Dendritic cell treated with granulocyte-macrophage colony-stimulating factor and Interleukin-4, amounts not matched to agents 40 ng/mL and 50 ng/mL, for 4 days (primary cell): ENCODE measurements at regions not wholly inside any gene's neighbourhood (a gene's known extent, or its start where the extent isn't known, plus 50 kb on each side); places are given as distances from the start of the nearest gene placed in this dataset.
"Not testable (repeated sequence)": the region's sequence is repeated elsewhere in the genome, so short reads cannot be mapped to it uniquely, and the experiment has no call there.

Experiments used
- H3K27ac Mint-ChIP-seq: one replicate; pipeline ENCODE4 v1.8.0; 2022; ENCODE audit warnings: mild to moderate bottlenecking, mixed read lengths
- H3K27me3 Mint-ChIP-seq: one replicate; pipeline ENCODE4 v1.8.0; 2022; ENCODE audit warnings: mild to moderate bottlenecking, mixed read lengths
- H3K36me3 Mint-ChIP-seq: one replicate; pipeline ENCODE4 v1.8.0; 2022; ENCODE audit warnings: low read depth, mixed read lengths
- H3K4me1 Mint-ChIP-seq: one replicate; pipeline ENCODE4 v1.8.0; 2022; ENCODE audit warnings: low read depth, mixed read lengths
- H3K4me3 Mint-ChIP-seq: one replicate; pipeline ENCODE4 v1.8.0; 2022; ENCODE audit warnings: mild to moderate bottlenecking, moderate library complexity, mixed read lengths
- H3K9me3 Mint-ChIP-seq: one replicate; pipeline ENCODE4 v1.8.0; 2022; ENCODE audit warnings: mixed read lengths
- intact Hi-C: fragments of 100-400 bp; cut with micrococcal nuclease; formaldehyde crosslinking; loops from one replicate; pipeline ENCODE4 v1.15.0; 2022

- Mint-ChIP-seq H3K27ac (no peak overlapping the region), H3K4me3 (no peak overlapping the region), H3K4me1 (no peaks in the 10 kb centered on the region), H3K36me3 (no peaks in the 10 kb centered on the region), H3K27me3 (no peaks in the 10 kb centered on the region), H3K9me3 (peaks cover 83% of the 10 kb centered on the region)
- intact Hi-C loops, result no loop called here
Measured at GRCh38 chr7:69070476-69070875, 527.8 kb upstream of the AUTS2 start.

GRCh38 chr7:69076566-69076965 is 521.7 kb upstream of the AUTS2 start:
- Mint-ChIP-seq H3K4me1 (no peaks in the 10 kb centered on the region), H3K27ac (no peak overlapping the region), H3K4me3 (no peak overlapping the region), H3K27me3 (no peaks in the 10 kb centered on the region), H3K36me3 (no peaks in the 10 kb centered on the region), H3K9me3 (peaks cover 78% of the 10 kb centered on the region)
- intact Hi-C loops, result no loop called here

GRCh38 chr7:69078997-69079769 is 519.1 kb upstream of the AUTS2 start:
- H3K27me3 Mint-ChIP-seq, result no peaks in the 10 kb centered on the region
- peaks cover 64% of the 10 kb centered on the region for H3K9me3 Mint-ChIP-seq
- H3K4me1 Mint-ChIP-seq, result no peaks in the 10 kb centered on the region
- no peak overlapping the region for H3K27ac Mint-ChIP-seq
- H3K4me3 Mint-ChIP-seq, result no peak overlapping the region
- no peaks in the 10 kb centered on the region for H3K36me3 Mint-ChIP-seq
- intact Hi-C loops, result no loop called here

GRCh38 chr7:69087281-69087680 is 511.0 kb upstream of the AUTS2 start:
- H3K4me3 Mint-ChIP-seq, H3K36me3 Mint-ChIP-seq, H3K4me1 Mint-ChIP-seq, H3K27me3 Mint-ChIP-seq, intact Hi-C loops, H3K27ac Mint-ChIP-seq: not testable (repeated sequence)
- H3K9me3 Mint-ChIP-seq, result peaks cover 13% of the 10 kb centered on the region

- no peak overlapping the region for H3K4me3 Mint-ChIP-seq
- intact Hi-C loops, result no loop called here
- H3K36me3 Mint-ChIP-seq, result no peaks in the 10 kb centered on the region
Measured at GRCh38 chr7:69088185-69088584, 510.1 kb upstream of the AUTS2 start.

GRCh38 chr7:69090936-69091335 is 507.3 kb upstream of the AUTS2 start:
- H3K27ac Mint-ChIP-seq, result no peak overlapping the region
- intact Hi-C loops, result no loop called here
- H3K4me1 Mint-ChIP-seq, result no peaks in the 10 kb centered on the region
- H3K27me3 Mint-ChIP-seq, result no peaks in the 10 kb centered on the region
- no peaks in the 10 kb centered on the region for H3K36me3 Mint-ChIP-seq
- no peak overlapping the region for H3K4me3 Mint-ChIP-seq
- peaks cover 28% of the 10 kb centered on the region for H3K9me3 Mint-ChIP-seq

More at GRCh38 chr7:69088185-69088584, 510.1 kb upstream of the AUTS2 start:
- H3K4me1 Mint-ChIP-seq, result no peaks in the 10 kb centered on the region
- H3K27me3 Mint-ChIP-seq, result no peaks in the 10 kb centered on the region
- H3K9me3 Mint-ChIP-seq, result peaks cover 12% of the 10 kb centered on the region
- H3K27ac Mint-ChIP-seq, result no peak overlapping the region

- no peak overlapping the region for H3K4me3 Mint-ChIP-seq
- no peak overlapping the region for H3K27ac Mint-ChIP-seq
- H3K27me3 Mint-ChIP-seq, result no peaks in the 10 kb centered on the region
- no peaks in the 10 kb centered on the region for H3K4me1 Mint-ChIP-seq
- H3K9me3 Mint-ChIP-seq, result peaks cover 34% of the 10 kb centered on the region
- intact Hi-C loops, result no loop called here
- H3K36me3 Mint-ChIP-seq, result no peaks in the 10 kb centered on the region
Measured at GRCh38 chr7:69091521-69091920, 506.8 kb upstream of the AUTS2 start.

- H3K9me3 Mint-ChIP-seq, result peaks cover 30% of the 10 kb centered on the region
- H3K4me1 Mint-ChIP-seq, result no peaks in the 10 kb centered on the region
- H3K27me3 Mint-ChIP-seq, result no peaks in the 10 kb centered on the region
- intact Hi-C loops, result no loop called here
- no peak overlapping the region for H3K4me3 Mint-ChIP-seq
- H3K36me3 Mint-ChIP-seq, result no peaks in the 10 kb centered on the region
- no peak overlapping the region for H3K27ac Mint-ChIP-seq
Measured at GRCh38 chr7:69095127-69095526, 503.1 kb upstream of the AUTS2 start.

- no peaks in the 10 kb centered on the region for H3K27me3 Mint-ChIP-seq
- no peak overlapping the region for H3K4me3 Mint-ChIP-seq
- no peak overlapping the region for H3K27ac Mint-ChIP-seq
- H3K9me3 Mint-ChIP-seq, result peaks cover 30% of the 10 kb centered on the region
- intact Hi-C loops, result no loop called here
- H3K4me1 Mint-ChIP-seq, result no peaks in the 10 kb centered on the region
- H3K36me3 Mint-ChIP-seq, result no peaks in the 10 kb centered on the region
Measured at GRCh38 chr7:69095649-69096048, 502.6 kb upstream of the AUTS2 start.

- H3K27ac Mint-ChIP-seq, result no peak overlapping the region
- H3K36me3 Mint-ChIP-seq, result no peaks in the 10 kb centered on the region
- intact Hi-C loops, result no loop called here
- no peak overlapping the region for H3K4me3 Mint-ChIP-seq
- no peaks in the 10 kb centered on the region for H3K27me3 Mint-ChIP-seq
- peaks cover 14% of the 10 kb centered on the region for H3K9me3 Mint-ChIP-seq
- no peaks in the 10 kb centered on the region for H3K4me1 Mint-ChIP-seq
Measured at GRCh38 chr7:69104023-69104422, 494.3 kb upstream of the AUTS2 start.

GRCh38 chr7:69105092-69105491 is 493.2 kb upstream of the AUTS2 start:
- peaks cover 23% of the 10 kb centered on the region for H3K9me3 Mint-ChIP-seq
- no peak overlapping the region for H3K27ac Mint-ChIP-seq
- H3K4me3 Mint-ChIP-seq, result no peak overlapping the region
- intact Hi-C loops, result no loop called here
- H3K27me3 Mint-ChIP-seq, result no peaks in the 10 kb centered on the region
- H3K36me3 Mint-ChIP-seq, result no peaks in the 10 kb centered on the region
- H3K4me1 Mint-ChIP-seq, result no peaks in the 10 kb centered on the region

- H3K4me3 Mint-ChIP-seq, result no peak overlapping the region
- peaks cover 32% of the 10 kb centered on the region for H3K9me3 Mint-ChIP-seq
- no peaks in the 10 kb centered on the region for H3K27me3 Mint-ChIP-seq
- H3K4me1 Mint-ChIP-seq, result no peaks in the 10 kb centered on the region
- H3K27ac Mint-ChIP-seq, result no peak overlapping the region
- intact Hi-C loops, result no loop called here
- H3K36me3 Mint-ChIP-seq, result no peaks in the 10 kb centered on the region
Measured at GRCh38 chr7:69105981-69106380, 492.3 kb upstream of the AUTS2 start.

GRCh38 chr7:69106449-69106848 is 491.8 kb upstream of the AUTS2 start:
- H3K9me3 Mint-ChIP-seq, result peaks cover 33% of the 10 kb centered on the region
- H3K4me1 Mint-ChIP-seq, H3K27ac Mint-ChIP-seq, H3K36me3 Mint-ChIP-seq, H3K27me3 Mint-ChIP-seq, intact Hi-C loops, H3K4me3 Mint-ChIP-seq: not testable (repeated sequence)

GRCh38 chr7:69106946-69107345 is 491.3 kb upstream of the AUTS2 start:
- H3K27ac Mint-ChIP-seq, H3K27me3 Mint-ChIP-seq, H3K4me3 Mint-ChIP-seq, H3K36me3 Mint-ChIP-seq, H3K4me1 Mint-ChIP-seq, intact Hi-C loops: not testable (repeated sequence)
- peaks cover 33% of the 10 kb centered on the region for H3K9me3 Mint-ChIP-seq

GRCh38 chr7:69108097-69108496 is 490.2 kb upstream of the AUTS2 start:
- H3K27ac Mint-ChIP-seq, result no peak overlapping the region
- no peak overlapping the region for H3K4me3 Mint-ChIP-seq
- peaks cover 29% of the 10 kb centered on the region for H3K9me3 Mint-ChIP-seq
- no peaks in the 10 kb centered on the region for H3K27me3 Mint-ChIP-seq
- no peaks in the 10 kb centered on the region for H3K4me1 Mint-ChIP-seq
- intact Hi-C loops, result no loop called here
- H3K36me3 Mint-ChIP-seq, result no peaks in the 10 kb centered on the region
